Stimulated activated CD4-positive, alpha-beta T cell treated with anti-CD3 and anti-CD28 coated beads, TNF-alpha, amount 100 ng/mL, for 24 hours (primary cell): ENCODE measurements at regions not wholly inside any gene's neighbourhood (a gene's known extent, or its start where the extent isn't known, plus 50 kb on each side); places are given as distances from the start of the nearest gene placed in this dataset.
"Not testable (repeated sequence)": the region's sequence is repeated elsewhere in the genome, so short reads cannot be mapped to it uniquely, and the experiment has no call there.

Experiments used
- DNase-seq, 3 experiments: peaks; one replicate each; pipeline ENCODE4 v3.0.0-alpha.2; 2020; ENCODE audit warnings: low read depth in 3 of 3

DNA sequence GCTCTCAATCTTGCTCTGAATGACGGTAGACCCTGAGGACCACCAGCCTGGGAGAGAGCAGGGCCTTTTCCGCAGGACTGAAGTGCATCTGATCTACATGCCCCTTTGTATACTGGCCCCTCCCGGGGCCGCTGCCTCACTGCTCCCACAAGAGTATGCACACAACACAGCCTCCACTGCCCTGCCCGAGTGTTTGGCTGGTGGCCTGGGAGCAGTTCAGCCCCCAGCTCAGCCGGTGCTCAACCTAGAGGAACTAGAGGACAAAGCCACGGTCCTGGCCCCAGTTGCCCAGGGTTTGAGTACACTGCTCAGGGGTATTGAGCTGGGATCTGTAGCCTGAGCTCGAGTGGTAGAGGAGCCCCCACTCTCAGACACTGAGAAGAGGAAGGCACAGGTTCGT is 118.9 kb upstream of the CAB39 start:
- DNase-seq, result no peak

GRCh38 chr2:230594286-230594840 is 118.3 kb upstream of the CAB39 start:
- no peak for DNase-seq

DNA sequence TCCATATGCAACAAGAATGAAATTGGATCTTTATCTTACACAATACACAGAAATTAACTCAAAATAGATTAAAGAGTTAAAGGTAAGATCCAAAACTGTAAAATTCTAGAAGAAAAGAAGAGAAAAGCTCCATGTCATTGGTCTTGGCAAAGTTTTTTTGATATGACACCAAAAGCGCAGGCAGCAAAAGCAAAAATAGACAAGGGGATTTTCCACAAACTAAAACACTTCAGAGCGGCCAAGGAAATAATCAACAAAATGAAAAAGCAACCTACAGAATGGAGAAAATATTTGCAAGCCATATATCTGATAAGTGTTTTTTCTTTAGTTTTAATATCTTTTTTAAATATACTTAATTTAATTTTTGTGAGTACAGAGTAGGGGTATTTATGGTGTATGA is 112.8 kb upstream of the CAB39 start:
- no peak for DNase-seq

GRCh38 chr2:230600285-230600684 is 112.4 kb upstream of the CAB39 start:
- no peak for DNase-seq

DNA sequence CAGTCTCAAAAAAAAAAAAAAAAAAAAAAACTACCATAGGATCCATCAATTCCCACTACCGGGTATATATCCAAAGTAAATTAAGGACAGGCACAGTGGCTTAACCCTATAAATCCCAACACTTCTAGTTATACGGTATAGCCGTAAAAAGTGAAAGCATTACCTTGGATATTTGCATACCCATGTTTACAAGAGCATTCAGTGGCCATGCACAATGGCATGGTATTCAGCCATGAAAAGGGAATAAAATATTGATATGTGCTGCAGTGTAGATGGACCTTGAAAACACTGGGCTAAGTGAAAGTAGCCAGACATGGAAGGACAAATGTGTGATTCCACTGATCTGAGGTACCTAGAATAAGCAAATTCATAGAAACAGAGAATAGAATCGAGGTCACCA is 111.8 kb upstream of the CAB39 start:
- DNase-seq, result no peak

GRCh38 chr2:230601510-230601909 is 111.1 kb upstream of the CAB39 start:
- DNase-seq, result no peak

GRCh38 chr2:230602562-230603230 is 109.9 kb upstream of the CAB39 start:
- DNase-seq, result peak; percentile 17 to 38 (median 21)

DNA sequence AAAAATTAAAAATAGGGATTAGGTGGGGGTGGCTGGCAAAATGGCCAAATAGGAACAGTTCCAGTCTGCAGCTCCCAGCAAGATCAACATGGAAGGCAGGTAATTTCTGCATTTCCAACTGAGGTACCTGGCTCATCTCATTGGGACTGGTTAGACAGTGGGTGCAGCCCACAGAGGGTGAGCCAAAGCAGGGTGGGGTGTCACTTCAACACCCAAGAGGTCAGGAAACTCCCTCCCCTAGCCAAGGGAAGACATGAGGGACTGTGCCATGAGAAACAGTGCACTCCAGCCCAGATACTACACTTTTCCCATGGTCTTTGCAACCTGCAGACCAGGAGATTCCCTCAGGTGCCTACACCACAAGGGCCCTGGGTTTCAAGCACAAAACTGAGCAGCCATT is 109.3 kb upstream of the CAB39 start:
- not testable (repeated sequence) for DNase-seq

DNA sequence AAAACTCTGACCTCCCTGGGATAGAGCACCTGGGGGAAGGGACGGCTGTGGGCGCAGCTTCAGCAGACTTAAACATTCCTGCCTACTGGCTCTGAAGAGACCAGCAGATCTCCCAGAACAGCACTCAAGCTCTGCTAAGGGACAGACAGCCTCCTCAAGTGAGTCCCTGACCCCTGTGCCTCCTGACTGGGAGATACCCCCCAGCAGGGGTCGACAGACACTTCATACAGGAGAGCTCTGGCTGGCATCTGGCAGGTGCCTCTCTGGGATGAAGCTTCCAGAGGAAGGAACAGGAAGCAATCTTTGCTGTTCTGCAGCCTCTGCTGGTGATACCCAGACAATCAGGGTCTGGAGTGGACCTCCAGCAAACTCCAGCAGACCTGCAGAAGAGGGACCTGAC is 108.5 kb upstream of the CAB39 start:
- not testable (repeated sequence) for DNase-seq

DNA sequence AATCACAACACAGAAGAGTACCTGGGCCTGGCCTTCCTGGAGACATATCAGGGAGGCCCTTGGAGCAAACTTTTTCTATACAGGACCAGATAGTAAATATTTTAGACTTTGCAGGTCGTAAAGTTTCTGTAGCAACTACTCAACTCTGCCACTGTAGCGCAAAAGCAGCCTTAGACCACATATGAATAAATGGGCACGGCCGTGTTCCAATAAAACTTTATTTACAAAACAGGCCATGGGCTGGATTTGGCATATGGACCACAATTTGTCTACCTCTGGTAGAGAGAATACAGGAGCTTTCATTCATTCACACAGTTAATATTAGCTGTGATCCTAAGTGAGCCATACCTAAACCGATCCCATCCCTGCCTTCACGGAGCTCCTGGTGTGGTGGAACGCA is 98.6 kb upstream of the CAB39 start:
- no peak for DNase-seq

DNA sequence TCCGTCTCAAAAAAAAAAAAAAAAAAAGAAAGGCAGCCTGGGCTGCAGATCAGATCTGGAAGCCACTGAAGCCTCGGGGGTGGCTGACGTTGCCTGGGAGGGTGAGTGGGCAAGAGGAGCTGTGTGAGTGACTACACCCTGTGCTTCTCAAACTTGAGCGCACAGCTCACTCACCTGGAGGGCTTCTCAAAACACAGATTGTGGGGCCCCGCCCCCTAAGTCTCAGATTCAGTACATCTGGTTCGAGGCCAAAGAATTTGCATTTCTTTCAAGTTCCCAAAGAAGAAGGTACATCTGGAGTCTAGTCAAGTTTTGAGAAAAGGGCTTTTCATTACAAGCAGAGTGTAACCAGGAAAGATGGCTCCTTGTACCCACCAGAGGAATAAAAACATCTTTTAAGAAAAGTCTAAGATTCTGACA is 97.7 kb upstream of the CAB39 start:
- DNase-seq, result peak; percentile 21 to 63 (median 26)

DNA sequence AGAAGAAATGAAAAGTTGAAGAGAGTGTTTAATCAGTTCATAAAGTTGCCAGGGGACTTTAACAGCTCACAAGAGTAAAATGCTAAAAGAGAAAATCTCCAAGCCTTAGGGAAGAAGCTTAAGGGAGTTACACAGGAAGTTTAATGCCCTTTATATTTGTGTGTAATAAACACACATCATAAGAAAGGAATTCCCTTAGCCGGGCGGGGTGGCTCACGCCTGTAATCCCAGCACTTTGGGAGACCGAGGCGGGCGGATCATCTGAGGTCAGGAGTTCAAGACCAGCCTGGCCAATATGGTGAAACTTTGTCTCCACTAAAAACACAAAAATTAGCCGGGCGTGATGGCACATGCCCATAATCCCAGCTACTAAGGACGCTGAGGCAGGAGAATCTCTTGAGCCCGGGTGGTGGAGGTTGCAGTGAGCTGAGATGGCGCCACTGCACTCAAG is 95.4 kb upstream of the CAB39 start:
- not testable (repeated sequence) for DNase-seq

DNA sequence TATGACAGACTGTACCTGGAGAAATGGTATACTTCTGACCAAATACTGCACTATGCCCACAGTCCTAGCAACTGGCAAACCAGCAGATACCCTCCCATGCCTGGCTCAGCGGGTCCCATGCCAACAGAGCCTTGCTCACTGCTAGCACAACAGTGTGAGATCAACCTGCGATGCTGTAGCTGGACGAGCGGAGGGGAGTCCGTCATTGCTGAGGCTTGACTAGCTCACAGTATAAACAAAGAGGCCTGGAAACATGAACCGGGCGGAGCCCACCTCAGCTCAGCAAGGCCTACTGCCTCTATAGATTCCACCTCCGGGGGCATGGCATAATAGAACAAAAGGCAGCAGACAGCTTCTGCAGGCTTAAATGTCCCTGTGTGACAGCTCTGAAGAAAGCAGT is 93.2 kb upstream of the CAB39 start:
- no peak for DNase-seq

DNA sequence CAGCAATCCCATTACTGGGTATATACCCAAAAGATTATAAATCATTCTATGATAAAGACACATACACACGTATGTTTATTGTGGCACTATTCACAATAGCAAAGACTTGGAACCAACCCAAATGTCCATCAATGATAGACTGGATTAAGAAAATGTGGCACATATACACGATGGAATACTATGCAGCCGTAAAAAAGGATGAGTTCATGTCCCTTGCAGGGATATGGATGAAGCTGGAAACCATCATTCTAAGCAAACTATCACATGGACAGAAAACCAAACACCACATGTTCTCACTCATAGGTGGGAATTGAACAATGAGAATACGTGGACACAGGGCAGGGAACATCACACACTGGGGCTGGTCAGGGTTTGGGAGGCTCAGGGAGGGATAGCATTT is 87.4 kb upstream of the CAB39 start:
- not testable (repeated sequence) for DNase-seq

GRCh38 chr2:230627091-230627490 is 85.6 kb upstream of the CAB39 start:
- DNase-seq, result not testable (repeated sequence)

DNA sequence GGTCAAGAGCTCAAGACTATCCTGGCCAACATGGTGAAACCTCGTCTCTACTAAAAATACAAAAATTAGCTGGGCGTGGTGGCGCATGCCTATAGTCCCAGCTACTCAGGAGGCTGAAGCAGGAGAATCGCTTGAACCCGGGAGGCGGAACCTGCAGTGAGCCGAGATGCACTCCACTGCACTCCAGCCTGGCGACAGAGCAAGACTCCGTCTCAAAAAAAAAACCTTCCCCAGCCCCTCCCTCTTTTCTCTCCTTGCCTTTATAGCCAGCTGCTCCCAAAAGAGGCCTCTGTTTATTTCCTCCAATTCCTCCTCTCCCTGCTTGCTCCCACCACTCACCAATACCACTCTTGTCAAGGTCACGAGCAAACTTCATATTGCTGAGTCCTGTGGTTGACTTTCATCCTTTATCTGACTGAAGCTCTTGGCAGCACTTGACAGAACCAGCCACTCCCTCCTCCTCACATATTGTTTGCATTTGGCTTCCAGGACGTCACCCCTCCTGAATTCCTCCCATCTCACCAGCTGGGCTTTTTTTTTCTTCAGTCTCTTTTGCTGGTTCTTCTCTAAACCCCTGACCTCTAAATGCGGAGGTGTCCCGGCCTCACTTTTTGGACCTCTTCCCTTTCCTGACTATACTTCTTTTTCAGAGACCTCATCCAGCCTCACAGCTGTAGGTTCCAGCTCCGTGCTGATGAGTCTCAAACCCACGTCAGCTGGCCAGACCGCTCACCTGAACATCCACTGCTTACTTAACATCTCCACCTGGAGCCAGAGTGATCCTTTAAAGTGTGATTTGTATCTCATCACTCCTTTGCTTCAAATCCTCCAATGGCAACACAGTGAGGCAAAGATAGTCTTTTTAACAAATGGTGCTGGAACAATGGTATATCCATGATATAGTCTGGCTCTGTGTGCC is 84.6 kb upstream of the CAB39 start:
- DNase-seq, result no peak

- no peak for DNase-seq
Measured at GRCh38 chr2:230631470-230631869, 81.2 kb upstream of the CAB39 start.

- DNase-seq, result no peak
Measured at GRCh38 chr2:230634146-230634545, 78.5 kb upstream of the CAB39 start.

GRCh38 chr2:230634721-230635313 is 77.8 kb upstream of the CAB39 start:
- DNase-seq, result not testable (repeated sequence)

GRCh38 chr2:230636684-230637271 is 75.9 kb upstream of the CAB39 start:
- DNase-seq, result no peak

GRCh38 chr2:230637486-230637885 is 75.2 kb upstream of the CAB39 start:
- not testable (repeated sequence) for DNase-seq

DNA sequence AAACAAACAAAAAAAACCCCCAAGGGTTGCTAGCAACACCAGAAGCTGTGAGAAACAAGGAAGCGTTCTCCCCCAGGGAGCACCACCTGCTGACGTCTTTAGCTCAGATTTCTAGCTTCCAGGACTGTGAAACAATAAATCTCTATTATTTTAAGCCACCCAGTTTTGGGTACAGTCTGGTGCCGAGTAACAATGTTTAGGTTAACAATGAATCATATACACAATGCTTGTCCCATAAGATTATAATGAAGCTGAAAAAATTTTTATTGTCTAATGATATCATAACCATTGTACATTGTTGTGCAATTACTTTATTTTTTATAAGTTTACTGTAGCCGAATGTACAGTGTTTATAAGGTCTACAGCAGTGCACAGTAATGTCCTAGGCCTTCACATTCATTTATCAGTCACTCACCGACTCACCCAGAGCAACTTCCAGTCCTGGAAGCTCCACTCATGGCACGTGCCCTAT is 72.1 kb upstream of the CAB39 start:
- no peak for DNase-seq
